HG03469 (cell line): ENCODE measurements at regions not wholly inside any gene's neighbourhood (a gene's known extent, or its start where the extent isn't known, plus 50 kb on each side); places are given as distances from the start of the nearest gene placed in this dataset.

ENCODE experiments used
- ATAC-seq: cut with Tn5 transposase; IDR thresholded peaks from one replicate; pipeline ENCODE4 v1.9.1; 2021; ENCODE audit warnings: mild to moderate bottlenecking, moderate library complexity, moderate number of reproducible peaks; ENCODE audit not compliant: unreplicated experiment

GRCh38 chr14:55927028-55927427, 191.2 kb upstream of the PELI2 start:
- no peak for ATAC-seq

DNA sequence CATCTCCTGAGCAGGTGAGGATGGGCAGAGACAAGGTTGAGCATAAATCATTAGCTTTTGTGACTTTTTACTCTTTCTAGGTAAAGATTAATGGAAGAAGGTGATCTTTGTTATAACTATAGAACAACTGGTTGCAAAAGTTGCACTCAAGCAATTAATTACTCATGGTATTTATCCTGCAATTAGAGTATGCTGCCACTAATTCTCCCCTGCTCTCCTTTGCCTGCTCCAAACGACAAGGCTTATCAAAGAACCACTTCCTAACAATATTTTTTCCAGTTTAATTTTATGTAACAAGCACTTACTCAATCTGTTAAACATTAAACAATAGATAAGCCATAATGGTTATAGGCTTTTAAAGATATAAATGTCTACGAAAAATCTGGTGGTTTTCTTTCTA, 189.9 kb upstream of the PELI2 start:
- no peak for ATAC-seq

DNA sequence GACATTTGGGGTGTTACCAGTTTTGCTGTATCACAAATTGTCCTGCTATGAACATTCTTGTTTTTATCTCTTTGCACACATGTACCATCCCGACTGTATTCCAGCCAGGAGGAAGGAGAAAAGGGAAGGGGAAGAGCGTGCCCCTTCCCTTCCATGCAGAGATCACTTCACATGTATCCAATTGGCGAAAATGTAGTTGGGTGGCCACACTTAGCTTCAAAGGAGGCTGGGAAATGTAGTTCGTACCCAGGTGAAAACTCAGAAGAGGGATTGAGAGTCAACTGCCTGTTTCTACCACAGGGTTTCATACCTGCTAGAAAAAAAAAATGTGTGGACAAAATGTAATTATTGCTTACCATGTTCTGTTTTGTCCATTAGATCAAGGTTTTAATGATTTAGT, 189.1 kb upstream of the PELI2 start:
- ATAC-seq, result no peak

DNA sequence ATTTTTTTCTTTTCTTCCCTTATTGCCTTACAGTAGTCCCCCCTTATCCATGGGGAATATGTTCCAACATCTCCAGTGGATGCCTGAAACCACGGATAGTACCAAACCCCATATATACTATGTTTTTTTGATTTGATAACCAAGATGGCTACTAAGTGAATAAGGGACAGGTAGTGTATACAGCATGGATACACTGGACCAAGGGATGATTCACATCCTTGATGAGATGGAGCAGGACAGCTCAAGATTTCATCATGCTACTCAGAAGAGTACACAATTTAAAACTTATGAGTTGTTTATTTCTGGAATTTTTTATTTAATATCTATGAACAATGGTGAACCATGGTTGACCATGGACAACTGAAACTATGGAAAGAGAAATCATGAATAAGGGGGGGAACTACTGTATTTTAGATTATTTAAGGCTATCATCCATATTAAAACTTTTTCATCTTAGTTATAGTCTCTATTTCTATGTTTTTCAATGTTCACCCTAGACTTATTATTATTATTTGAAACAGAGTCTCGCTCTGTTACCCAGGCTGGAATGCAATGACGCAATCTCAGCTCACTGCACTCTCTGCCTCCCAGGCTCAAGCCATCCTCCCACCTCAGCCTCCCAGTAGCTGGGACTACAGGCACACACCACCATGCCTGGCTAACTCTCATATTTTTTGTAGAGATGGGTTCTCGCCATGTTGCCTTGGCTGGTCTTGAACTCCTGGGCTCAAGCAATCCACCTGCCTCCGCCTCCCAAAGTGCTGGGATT, 188.0 kb upstream of the PELI2 start:
- no peak for ATAC-seq

DNA sequence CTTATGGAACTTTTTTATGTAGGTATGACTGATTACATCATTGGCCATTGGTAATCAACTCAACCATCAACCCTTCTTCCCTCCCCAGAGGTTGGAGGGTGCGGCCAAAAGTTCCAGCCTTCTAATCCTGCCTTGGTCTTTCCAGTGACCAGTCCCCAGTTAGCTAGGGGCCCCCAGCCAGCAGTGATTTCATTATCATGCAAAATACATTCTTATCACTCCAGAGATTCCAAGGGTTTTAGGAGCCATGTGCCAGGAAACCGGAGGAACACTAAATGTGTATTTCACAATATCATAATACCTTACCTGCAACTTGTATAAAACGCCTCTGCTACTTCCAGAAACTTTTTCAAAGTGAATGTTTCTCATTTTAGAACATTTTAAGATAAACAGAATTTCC, 181.5 kb upstream of the PELI2 start:
- no peak for ATAC-seq

- ATAC-seq, result no peak
Measured at GRCh38 chr14:55938249-55938791, 179.9 kb upstream of the PELI2 start.

- ATAC-seq, result no peak
Measured at GRCh38 chr14:55942076-55942654, 176.0 kb upstream of the PELI2 start.

DNA sequence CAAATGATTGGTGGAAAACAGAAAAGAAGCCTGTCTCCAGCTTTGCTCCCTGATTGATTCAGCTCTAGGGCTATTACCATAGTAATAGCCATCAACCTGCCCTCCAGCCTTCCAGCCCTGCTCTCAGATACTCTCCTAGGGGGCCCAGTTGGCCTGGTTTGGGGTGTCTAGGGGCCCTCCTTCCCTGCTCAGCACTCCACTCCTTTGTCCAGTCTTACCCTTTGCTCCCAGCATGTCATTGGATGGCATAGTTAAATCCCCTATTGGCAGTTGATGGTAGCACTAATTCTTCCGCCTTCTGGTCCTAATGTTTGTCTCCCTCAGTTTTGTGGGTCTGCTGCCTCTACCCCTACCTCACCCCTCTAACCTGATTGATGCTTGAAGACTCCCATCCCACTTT, 175.4 kb upstream of the PELI2 start:
- ATAC-seq, result no peak

DNA sequence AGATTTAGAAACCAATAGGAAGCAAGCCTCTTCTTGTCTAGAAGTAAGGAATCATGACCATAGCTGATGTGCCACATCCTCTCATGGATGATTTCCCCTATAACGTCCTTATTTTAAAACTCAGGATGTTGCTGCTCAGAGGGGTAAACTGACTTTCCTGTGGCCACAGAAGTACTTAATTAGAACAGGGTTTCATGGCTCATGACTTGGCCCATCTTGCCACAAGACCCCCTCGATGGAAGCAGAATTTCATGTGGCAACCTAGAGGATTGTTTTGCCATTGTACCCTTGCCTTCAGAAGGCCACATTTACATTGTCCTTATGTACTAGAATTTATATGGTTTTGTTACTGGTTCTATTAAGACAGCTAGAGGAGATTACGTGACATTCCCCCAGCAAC, 173.5 kb upstream of the PELI2 start:
- ATAC-seq, result no peak

DNA sequence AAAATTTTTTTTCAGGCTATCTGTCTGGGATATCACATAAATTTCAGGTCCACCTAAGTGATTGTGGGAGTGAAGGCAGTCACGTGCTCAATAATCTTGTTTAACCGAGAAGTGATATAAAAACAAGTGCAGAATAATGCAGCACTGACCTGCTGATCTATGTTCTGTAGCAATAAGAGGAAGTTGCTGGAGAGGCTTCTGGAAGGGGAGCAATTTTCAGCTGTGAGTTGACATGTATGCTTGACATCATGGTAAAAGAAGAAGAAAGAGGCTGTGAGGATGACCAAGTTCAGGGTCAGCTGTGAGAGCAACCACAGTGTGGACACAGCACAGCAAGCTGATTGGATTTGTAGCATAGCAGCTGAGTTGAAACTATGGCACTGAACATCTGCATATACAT, 172.0 kb upstream of the PELI2 start:
- ATAC-seq, result no peak

- no peak for ATAC-seq
Measured at GRCh38 chr14:55948399-55948798, 169.8 kb upstream of the PELI2 start.

DNA sequence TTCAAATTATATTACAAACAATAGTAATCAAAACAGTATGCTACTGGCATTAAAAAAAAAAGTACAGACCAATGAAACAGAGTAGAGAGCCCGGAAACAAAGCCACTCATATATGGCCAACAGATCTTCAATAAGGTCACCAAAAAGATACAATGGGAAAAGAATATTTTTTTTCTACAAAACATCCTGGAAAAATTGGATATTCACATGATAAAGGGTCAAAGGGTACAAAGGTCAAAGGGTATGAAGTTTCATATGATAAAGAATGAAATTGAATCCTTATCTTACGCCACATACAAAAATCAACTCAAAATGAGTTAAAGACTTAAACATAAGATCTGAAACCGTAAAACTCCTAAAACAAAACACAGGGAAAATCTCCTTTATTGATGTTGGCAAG, 168.5 kb upstream of the PELI2 start:
- ATAC-seq, result no peak

GRCh38 chr14:55950135-55950534, 168.1 kb upstream of the PELI2 start:
- no peak for ATAC-seq

DNA sequence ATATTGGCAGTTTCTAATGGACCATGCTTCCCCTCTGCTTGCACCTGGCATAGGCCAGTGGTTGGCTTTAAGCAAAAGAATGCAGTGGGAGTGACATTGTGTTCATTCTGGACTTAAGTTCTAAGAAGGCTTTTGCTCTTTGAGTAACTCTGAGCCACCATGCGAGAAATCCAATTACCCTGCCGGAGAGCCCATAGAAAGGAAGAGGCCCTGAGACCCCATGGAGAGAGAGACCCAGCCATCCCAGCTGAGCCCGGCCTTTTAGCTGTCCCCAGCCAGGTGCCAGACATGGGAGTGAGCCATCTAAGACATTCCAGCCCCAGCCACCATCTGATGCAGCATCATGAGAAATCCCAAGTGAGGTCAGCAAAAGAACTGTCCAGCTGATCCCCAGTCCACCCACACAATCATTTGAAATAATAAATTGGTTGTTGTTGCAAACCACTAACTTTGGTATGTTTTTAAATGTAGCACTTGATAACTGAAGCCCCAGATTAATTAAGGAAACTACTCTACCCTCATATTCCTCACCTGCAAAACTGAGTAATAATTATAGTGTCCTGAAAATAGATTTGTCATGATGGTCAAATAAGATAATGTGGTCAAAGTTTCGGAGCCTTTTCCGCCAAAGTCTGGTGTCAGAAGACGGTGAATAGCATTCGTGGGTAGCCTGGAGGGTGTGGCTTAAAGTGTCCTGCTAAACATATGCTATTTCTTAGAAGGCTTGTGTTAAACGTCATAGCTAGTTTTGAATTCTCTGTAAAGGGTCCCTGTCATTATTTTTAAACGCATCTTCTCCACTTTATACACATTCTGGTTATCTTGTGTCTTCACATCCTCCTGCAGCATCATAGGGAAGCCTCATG, 166.6 kb upstream of the PELI2 start:
- no peak for ATAC-seq

GRCh38 chr14:55954108-55954507, 164.1 kb upstream of the PELI2 start:
- ATAC-seq, result no peak

GRCh38 chr14:55955175-55955574, 163.0 kb upstream of the PELI2 start:
- ATAC-seq, result no peak

GRCh38 chr14:55957950-55958349, 160.3 kb upstream of the PELI2 start:
- ATAC-seq, result no peak

GRCh38 chr14:55963295-55963694, 154.9 kb upstream of the PELI2 start:
- no peak for ATAC-seq

GRCh38 chr14:55964091-55964490, 154.1 kb upstream of the PELI2 start:
- no peak for ATAC-seq

- ATAC-seq, result no peak
Measured at GRCh38 chr14:55964821-55965220, 153.4 kb upstream of the PELI2 start.

GRCh38 chr14:55965851-55966250, 152.4 kb upstream of the PELI2 start:
- no peak for ATAC-seq

DNA sequence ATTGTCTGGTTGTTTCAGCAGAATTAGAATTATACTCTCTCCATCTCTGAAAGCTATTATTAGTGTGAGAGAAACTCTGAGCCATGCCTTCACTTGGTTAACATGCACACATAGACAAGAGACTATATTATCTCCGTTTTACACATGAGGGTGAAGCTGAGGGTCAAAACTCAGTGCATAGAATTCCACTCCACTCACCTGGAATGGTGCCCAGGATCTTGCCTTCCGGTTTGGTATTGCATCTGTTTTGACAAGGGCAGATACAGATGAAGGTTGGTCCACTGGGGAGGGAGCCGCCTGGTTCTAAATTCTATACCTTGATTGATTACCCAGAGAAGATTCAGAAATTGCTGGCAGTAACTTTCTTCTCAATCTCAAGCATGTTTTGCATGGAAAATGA, 149.5 kb upstream of the PELI2 start:
- ATAC-seq, result no peak
